ENCODE measurements at regions not wholly inside any gene's neighbourhood (a gene's known extent, or its start where the extent isn't known, plus 50 kb on each side); places are given as distances from the start of the nearest gene placed in this dataset.

DNA sequence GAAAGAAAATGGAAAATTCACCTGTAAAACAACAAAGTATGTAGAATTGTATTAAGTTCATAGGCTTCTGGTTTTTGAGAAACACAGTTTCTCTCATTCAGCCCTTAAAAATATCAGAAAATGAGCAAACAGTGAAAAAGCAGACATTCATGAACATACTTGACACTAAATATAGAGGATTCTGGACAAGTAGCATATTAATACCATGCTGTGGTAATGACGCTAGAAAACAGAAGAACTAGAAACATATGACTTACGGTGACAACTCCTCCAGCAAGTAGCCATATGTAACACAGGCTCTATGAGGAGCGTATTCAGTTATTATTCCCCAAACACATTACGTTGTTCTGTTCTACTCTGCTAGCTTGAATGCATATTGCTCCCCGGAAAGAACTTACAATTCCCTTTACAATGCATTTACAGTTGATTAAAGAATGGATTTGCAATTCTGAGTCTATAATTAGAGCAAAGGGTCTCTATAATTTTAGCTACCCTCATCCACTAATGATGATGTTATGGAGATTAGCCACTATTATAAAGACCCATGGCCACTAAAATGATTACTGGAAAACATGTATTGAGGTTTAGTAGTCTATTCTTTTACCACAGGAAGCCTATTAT, 672.1 kb downstream of the EFNB2 start:
- no peak overlapping the region for H3K27ac ChIP-seq
- TF ChIP-seq, protein P1, sequence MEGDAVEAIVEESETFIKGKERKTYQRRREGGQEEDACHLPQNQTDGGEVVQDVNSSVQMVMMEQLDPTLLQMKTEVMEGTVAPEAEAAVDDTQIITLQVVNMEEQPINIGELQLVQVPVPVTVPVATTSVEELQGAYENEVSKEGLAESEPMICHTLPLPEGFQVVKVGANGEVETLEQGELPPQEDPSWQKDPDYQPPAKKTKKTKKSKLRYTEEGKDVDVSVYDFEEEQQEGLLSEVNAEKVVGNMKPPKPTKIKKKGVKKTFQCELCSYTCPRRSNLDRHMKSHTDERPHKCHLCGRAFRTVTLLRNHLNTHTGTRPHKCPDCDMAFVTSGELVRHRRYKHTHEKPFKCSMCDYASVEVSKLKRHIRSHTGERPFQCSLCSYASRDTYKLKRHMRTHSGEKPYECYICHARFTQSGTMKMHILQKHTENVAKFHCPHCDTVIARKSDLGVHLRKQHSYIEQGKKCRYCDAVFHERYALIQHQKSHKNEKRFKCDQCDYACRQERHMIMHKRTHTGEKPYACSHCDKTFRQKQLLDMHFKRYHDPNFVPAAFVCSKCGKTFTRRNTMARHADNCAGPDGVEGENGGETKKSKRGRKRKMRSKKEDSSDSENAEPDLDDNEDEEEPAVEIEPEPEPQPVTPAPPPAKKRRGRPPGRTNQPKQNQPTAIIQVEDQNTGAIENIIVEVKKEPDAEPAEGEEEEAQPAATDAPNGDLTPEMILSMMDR (IDR thresholded peaks at IDR 0.05) = no peak
- no peak overlapping the region for H3K4me3 ChIP-seq
- H3K4me1 ChIP-seq = no peaks in the 10 kb centered on the region
- intact Hi-C loops (cut with DNase I; ENCODE audit: low total_unique reads) = no loop called here
- H3K36me3 ChIP-seq = no peaks in the 10 kb centered on the region
- H3K9me3 ChIP-seq = no peaks in the 10 kb centered on the region
- H3K27me3 ChIP-seq = no peaks in the 10 kb centered on the region
- DNase-seq = no peak

DNA sequence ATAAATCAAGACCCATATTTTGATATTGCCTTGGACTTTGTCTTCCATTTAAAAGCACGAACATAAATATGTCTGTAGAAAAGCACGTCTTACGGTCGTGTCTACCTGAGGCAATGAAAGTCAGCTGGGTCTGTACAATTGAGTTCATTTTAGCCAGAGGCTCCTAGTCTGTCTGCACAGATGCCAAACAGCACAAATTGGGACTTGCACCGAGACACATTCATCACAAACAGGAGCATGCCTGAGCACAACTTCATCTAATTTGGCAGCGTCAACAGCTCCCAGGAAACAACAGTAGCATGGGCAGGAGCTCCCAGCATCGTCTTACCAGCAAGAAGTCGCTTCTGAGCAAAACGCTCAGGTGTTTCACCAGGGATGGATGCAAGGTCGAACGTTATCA, 687.0 kb downstream of the EFNB2 start:
- no peaks in the 10 kb centered on the region for H3K36me3 ChIP-seq
- H3K27me3 ChIP-seq = no peaks in the 10 kb centered on the region
- H3K9me3 ChIP-seq = no peaks in the 10 kb centered on the region
- H3K4me1 ChIP-seq = peaks cover 0 to 11% (median 7%) of the 10 kb centered on the region in 4 donors
- no peak overlapping the region for H3K4me3 ChIP-seq
- intact Hi-C loops (cut with DNase I; ENCODE audit: low total_unique reads) = no loop called here
- DNase-seq = no peak
- TF ChIP-seq, protein P1 (IDR thresholded peaks at IDR 0.05) = no peak
- H3K27ac ChIP-seq = no peak overlapping the region

DNA sequence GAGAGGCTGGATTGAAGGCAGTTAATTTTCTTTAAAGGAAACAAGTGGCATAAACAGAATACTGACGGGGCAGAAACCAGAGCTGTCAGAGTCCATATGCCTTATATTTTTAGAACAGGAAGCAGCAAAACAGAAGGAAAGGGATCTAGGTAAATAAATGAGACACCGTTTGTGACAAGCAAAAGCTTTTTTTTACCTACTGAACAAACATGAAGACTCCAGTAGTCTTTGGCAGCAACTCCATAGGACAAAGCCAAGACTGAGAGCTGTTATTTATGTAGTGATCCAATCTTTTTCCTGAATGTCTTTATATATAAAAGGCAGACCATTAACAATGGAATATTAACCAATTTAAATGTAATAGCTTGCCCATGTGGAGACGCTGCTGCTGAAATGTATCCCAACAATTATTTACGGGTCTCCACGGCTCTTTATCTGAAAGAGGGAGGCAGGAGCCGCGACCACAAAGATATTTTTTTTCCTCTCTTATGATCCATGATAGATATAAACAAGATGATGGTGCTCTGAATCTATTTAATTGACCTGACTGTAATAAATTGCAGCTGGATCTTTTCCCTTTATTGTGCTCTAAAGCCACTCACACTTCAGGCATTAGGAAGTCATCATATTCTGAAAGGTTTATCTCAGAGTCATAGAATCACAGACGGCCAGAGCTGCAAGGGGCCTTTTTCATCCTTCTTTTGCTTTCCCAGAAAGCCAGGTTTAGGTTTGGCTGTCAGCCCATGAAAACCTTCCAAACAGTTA, 687.8 kb downstream of the EFNB2 start:
- no peak for DNase-seq
- Histone ChIP-seq H3K4me3 (no peak overlapping the region), H3K27me3 (no peaks in the 10 kb centered on the region), H3K36me3 (no peaks in the 10 kb centered on the region), H3K4me1 (peaks cover 0 to 11% (median 7%) of the 10 kb centered on the region in 4 donors), H3K9me3 (no peaks in the 10 kb centered on the region), H3K27ac (no peak overlapping the region)
- intact Hi-C loops (cut with DNase I; ENCODE audit: low total_unique reads) = no loop called here
- TF ChIP-seq, protein P1 (IDR thresholded peaks at IDR 0.05) = no peak

DNA sequence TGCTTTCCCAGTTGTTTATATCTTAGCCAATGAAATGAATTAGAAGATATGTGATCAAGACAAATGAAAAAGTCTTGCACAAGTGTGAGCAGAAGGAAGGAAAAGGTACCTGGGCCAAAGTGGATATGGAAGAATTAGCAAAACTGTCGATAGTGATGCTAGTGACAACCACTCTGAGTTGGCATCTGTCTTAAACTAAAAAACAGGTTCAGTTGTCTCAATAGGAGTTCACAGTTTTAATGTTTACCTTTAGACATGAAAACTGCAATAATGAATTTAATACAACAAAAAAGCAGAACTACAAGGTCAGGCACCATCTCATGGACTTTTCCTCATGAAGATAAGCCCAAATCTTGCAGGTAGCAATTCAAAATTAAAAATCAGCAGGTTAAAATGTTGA, 688.5 kb downstream of the EFNB2 start:
- H3K27me3 ChIP-seq = no peaks in the 10 kb centered on the region
- H3K4me1 ChIP-seq = peaks cover 0 to 11% (median 7%) of the 10 kb centered on the region in 4 donors
- DNase-seq = no peak
- no peaks in the 10 kb centered on the region for H3K9me3 ChIP-seq
- H3K4me3 ChIP-seq = no peak overlapping the region
- intact Hi-C loops (cut with DNase I; ENCODE audit: low total_unique reads) = no loop called here
- TF ChIP-seq, protein P1 (IDR thresholded peaks at IDR 0.05) = no peak
- no peaks in the 10 kb centered on the region for H3K36me3 ChIP-seq
- no peak overlapping the region for H3K27ac ChIP-seq

DNA sequence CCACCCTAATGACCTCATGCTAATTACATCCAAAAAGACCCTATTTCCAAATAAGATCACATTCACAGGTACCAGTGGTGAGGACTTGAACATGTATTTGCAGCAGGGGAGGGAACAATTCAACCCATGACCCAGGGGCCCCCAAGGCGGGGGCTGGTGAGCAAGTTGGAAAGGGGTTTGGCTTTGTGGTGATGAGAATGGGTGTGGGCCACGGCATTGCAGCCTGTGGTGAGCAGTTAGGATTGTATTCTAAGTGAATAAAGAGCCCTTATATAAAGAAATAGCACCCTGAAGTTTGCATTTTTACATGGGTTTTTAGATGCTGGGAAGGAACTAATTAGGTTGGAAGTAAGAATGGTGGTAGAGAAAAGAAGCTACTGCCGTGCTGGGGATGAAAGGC, 694.2 kb downstream of the EFNB2 start:
- intact Hi-C loops (cut with DNase I; ENCODE audit: low total_unique reads) = no loop called here
- Histone ChIP-seq H3K4me1 (no peaks in the 10 kb centered on the region), H3K27ac (no peak overlapping the region), H3K27me3 (no peaks in the 10 kb centered on the region), H3K9me3 (no peaks in the 10 kb centered on the region), H3K36me3 (no peaks in the 10 kb centered on the region), H3K4me3 (no peak overlapping the region)
- TF ChIP-seq, protein P1 (IDR thresholded peaks at IDR 0.05) = no peak
- no peak for DNase-seq
